ENCODE measurements at regions not wholly inside any gene's neighbourhood (a gene's known extent, or its start where the extent isn't known, plus 50 kb on each side); places are given as distances from the start of the nearest gene placed in this dataset.

GRCh38 chr16:86042996-86043725 is 144.2 kb downstream of the IRF8 start:
- no peak for DNase-seq

- DNase-seq = peak; percentile 78
Observed at GRCh38 chr16:86044241-86044671, 145.3 kb downstream of the IRF8 start.

GRCh38 chr16:86044881-86045590 is 146.1 kb downstream of the IRF8 start:
- DNase-seq = peak; percentile 67

GRCh38 chr16:86045591-86045971 is 146.6 kb downstream of the IRF8 start:
- no peak for DNase-seq

GRCh38 chr16:86046026-86046425 is 147.1 kb downstream of the IRF8 start:
- DNase-seq = no peak

- no peak for DNase-seq
Observed at GRCh38 chr16:86046667-86047270, 147.8 kb downstream of the IRF8 start.

- DNase-seq = no peak
Observed at GRCh38 chr16:86048221-86048620, 149.3 kb downstream of the IRF8 start.

- no peak for DNase-seq
Observed at GRCh38 chr16:86048882-86049585, 150.1 kb downstream of the IRF8 start.

GRCh38 chr16:86049641-86050040 is 150.7 kb downstream of the IRF8 start:
- no peak for DNase-seq

GRCh38 chr16:86050111-86050510 is 151.1 kb downstream of the IRF8 start:
- DNase-seq = no peak

GRCh38 chr16:86050591-86051367 is 151.8 kb downstream of the IRF8 start:
- no peak for DNase-seq

- DNase-seq = no peak
Observed at GRCh38 chr16:86051368-86052114, 152.6 kb downstream of the IRF8 start.

GRCh38 chr16:86052115-86052670 is 153.2 kb downstream of the IRF8 start:
- no peak for DNase-seq

GRCh38 chr16:86052926-86053325 is 154.0 kb downstream of the IRF8 start:
- no peak for DNase-seq

- DNase-seq = no peak
Observed at GRCh38 chr16:86059253-86060171, 160.6 kb downstream of the IRF8 start.

GRCh38 chr16:86060381-86061317 is 161.7 kb downstream of the IRF8 start:
- no peak for DNase-seq

- DNase-seq = no peak
Observed at GRCh38 chr16:86061318-86061695, 162.3 kb downstream of the IRF8 start.

- DNase-seq = no peak
Observed at GRCh38 chr16:86061721-86062120, 162.8 kb downstream of the IRF8 start.

- no peak for DNase-seq
Observed at GRCh38 chr16:86062271-86062965, 163.5 kb downstream of the IRF8 start.

Data from activated CD8-positive, alpha-beta memory T cell treated with anti-CD3 and anti-CD28 coated beads for 24 hours (primary cell).